ENCODE measurements at regions not wholly inside any gene's neighbourhood (a gene's known extent, or its start where the extent isn't known, plus 50 kb on each side); places are given as distances from the start of the nearest gene placed in this dataset.
"Not testable (repeated sequence)": the region's sequence is repeated elsewhere in the genome, so short reads cannot be mapped to it uniquely, and the experiment has no call there.

DNA sequence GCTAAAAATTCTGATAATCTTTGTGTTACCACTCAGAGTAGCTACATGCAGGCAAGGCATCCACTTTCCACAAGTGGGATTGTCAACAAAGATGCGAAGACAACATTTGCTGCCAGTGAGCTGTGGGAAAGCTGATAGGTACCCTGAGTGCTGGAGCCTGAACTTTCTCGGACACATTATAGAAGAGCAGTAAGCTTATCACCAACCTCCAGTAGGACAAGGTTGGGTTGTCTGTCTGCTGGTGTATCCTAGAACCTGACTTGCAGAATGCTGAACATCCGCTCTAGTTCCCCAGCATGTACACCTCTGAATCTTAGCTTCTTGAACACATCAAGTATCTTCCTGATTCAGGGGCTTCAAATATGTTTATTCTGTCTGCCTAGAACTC, 103.8 kb upstream of the PPM1H start:
- peak; percentile 77 for DNase-seq

DNA sequence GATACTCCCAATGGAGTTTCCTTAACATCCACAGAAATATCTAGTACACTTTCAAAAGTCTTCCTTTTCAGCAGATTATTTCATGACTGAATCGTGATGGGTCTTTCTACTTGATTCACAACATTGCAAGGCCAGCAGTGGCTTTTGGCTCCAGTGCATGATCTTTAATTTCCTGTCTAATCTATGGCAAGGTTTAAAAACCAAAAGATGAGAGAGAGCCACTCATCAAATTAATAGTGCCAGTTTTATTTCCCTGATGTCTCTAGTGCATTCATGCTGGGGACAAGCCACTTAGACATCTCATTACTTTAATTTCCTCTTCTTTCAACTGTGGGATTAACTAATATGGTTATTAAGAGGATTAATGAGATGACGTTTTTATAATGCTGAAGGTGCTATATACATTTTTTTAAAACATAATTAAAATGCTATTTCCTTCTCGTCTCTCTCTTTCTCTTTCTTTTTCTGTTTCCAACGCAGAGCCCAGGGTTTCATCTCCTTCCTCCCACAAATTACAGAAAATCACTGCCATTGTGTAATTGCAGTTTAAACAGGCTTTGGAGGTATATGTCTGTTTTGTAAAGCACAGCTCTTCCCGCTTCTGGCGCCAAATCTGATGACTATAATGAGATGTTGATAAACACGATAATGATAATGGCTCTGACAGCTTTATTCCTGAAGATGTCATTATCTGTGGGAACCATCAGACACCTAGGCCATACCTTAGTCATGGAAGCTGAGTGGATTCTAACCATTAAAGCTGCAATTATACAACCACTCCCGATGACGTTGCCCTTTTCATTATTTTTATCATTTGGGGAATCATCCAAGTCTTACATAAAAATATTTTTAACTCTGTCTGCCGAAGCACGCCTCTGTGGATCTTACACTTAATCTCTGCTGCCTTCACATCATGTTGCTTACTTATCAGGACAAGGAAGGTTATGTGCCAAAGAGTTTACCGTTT, 103.1 kb upstream of the PPM1H start:
- DNase-seq = peak; percentile 96

DNA sequence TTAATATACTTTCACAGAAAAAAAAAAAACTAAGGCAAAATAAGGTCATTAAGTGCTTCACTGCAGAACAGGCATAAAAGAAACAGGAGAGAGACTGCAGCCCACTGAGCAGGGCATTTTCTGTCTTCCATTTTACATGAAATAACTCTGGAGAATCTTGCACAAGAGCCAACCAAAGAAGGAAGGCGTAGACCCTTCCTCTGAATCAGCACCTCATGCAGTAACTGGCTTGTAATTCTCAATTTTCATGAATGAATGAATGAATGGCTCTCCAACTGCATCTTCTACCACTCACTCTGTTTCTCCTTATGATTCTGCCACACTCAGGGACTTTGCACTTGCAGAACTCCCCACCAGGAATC, 102.0 kb upstream of the PPM1H start:
- no peak for DNase-seq

DNA sequence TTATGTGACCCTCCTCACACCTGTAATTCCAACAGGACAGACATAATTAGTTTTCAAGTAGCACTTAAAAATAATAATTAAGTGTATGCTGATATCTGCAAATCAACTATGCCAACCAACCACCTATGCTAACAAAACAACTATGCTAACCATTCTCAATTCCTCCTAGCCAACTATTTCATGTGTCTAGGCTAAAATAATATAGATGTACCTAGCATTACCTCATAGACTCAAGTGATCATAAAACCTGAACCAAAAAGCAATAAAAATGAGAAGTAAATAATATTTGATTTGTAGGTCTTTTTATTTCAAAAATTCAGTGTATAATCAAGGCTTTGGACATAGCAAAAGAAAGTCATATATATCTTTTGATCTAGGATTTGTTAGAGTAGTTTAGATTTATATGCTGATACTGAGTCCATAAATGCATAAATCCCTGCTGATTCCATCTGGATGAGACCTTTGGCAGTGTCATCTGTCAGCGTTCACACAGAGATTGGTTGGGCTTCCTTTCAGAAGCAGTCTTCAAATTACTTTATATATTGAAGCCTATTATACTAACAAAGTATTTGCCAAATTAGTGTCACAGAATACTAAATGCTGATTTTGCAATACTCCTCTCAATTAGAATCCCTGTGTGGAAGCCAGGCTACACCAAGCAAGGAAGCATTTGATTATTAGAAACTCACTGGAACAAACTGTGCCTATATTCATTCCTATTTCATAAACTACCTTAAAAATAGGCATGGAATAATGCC, 101.4 kb upstream of the PPM1H start:
- DNase-seq = no peak

DNA sequence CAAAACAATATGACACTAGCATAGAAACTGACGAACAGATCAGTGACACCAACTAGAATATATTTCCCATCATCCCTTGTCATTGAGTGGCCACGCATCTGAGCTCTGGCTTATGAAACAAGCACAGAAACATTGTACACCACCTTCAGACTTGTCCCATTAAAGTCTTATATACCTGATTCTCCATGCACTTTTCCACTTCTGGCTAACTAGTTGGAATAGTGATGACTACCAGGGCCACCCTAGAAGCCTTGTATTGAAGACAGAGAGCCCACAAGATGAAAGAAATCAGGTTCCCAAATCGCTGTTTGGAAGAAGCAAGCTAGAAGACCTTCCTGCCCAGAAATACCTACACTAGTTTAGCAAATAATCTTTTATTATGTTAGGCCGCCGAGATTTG, 99.7 kb upstream of the PPM1H start:
- DNase-seq = no peak

DNA sequence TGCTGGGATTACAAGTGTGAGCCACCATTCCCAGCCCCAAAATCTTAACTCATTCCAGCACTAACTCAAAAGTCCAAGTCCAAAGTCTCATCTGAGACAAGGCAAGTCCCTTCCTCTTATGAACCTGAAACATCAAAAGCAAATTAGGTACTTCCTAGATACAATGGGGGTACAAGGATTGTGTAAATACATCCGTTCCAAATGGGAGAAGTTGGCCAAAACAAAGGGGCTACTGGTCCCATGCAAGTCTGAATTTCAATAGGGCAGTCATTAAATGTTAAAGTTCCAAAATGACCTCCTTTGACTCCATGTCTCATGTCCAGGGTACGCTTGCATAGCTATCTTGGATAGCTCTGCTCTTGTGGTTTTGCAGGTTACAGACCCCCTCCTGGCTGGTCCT, 94.7 kb upstream of the PPM1H start:
- DNase-seq = no peak

DNA sequence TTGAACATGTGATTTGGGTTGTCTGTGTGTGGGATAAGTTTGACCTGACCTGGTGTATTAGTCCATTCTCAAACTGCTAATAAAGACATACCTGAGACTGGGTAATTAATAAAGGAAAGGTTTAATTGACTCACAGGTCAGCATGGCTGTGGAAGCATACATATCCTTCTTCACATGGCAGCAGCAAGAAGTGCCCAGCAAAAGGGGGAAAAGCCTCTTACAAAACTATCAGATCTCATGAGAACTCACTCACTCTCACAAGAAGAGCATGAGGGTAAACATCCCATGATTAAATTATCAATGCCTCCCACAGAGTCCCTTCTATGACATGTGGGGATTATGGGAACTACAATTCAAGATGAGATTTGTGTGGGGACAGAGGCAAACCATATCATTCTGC, 94.0 kb upstream of the PPM1H start:
- no peak for DNase-seq

DNA sequence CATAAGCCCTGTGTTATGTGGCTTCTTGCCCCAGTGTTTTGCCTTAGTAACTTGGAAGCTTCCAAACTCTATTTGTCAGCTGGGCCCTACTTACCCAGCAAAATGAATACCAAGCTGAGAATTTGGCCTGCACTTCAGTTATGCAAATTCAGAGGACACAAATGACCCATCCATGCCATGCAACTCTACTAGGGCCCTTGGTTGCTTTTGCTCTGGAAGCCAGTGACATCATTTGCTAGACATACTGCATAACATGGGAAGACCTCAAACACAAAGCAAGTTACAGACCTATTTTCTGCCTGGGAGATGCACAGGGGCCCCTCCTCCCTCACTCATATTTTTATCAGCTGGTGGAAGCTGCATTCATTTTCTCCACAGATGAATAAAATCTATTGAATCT, 90.2 kb upstream of the PPM1H start:
- no peak for DNase-seq

DNA sequence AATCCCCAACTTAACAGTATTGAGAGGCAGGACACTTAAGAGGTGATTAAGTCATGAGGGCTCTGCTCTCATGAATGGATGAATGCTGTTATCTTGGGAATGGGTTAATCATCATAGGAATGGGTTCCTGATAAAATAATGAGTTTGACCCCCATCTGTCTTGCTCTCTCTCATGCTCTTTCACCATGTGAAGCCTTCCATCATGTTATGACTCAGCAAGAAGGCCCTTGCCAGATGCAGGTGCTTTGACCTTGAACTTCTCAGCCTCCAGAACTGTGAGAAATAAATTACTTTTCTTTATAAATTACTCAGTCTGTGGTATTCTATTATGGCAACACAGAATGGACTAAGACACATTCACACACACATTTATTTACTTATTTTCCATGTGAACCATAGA, 89.0 kb upstream of the PPM1H start:
- no peak for DNase-seq

DNA sequence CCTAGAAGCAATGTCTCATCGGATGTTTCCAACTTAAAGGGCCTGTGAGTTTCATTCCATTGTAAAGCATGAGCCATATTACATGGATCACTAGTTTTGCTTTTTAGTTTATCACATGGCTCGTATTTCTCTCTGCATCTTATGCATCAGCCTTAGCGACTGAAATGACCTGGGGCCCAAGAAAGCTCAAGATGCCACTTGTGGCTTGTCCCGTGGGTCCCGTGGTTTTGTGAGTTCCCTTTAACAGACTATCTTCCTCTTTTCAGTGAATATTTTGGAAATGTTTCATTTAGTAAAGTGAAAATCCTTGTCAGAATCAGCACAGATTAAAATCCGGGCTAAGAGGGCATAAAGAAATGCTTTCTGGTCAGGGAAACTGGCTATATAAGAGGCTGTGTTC, 86.2 kb upstream of the PPM1H start:
- DNase-seq = no peak

DNA sequence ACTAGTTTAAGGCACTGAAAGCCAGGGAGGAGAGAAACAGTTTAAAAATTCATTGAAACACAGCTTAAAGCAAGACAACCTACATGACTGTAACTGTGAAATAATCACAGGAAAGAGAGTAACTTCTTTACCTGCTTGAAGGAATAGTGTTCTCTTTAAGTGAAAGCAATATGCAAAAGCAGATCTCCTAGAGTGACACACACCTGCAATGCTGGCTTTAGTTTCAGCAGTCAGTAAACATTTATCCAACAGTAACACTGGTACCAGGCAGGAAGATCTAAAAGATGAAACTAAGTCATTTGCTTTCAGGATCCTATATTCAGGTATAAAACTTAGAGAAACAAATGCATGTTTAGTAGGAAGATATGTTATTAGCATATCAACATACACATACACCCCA, 85.3 kb upstream of the PPM1H start:
- DNase-seq = no peak

DNA sequence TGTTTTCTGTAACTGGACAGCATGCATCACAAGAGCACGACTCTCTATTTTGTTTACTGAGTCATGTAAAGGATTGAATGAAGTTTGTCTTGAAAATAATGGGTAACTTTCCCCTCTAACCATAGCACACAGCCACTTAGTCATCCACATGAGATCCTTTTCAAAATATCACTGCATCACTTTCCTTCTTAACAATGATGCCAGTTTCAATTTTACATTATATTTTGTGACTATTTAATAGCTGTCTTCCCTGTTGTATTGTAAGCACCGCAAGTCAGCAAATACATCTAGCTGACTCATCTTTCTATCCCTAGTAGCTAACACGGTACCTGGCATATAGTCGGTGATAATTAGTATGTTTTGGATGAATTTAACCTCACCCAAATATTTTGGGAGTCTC, 83.3 kb upstream of the PPM1H start:
- no peak for DNase-seq

DNA sequence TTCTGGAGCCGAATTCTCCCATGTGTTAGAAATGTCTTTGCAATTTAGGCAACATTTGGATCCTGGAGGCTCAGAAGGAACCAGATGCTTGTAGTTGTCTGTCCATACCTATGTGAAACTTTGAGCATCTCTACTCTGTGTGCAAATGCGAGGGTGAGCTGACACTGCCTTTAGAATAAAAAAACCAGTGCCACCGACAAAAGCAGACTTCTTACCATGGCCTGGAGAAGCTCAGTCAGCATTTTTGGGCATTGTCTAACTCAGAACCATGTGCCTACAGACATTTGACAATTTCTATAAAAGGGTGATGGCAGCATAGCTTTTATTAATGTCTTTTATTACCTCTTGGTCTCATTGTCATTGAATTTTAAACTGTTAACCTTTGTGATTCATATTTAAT, 78.4 kb upstream of the PPM1H start:
- no peak for DNase-seq

DNA sequence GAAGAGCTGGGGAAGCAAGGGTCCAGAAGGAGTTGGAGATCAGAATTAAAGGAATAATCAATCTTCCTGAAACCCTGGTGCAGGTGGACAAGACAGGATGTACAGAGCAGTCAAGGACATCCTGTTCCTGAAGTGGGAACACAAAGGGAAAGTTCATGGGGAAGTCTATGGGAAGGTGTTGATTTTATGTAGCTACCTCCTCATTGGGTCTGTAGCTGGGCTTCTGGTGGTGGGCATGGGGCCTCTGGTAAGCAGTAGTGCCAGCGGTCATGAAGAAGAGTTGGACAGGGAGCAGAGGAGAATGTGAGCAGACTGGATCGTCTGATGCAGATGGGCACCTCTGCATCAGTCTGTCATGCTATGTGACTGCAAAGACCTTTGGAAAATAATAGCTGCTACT, 75.7 kb upstream of the PPM1H start:
- DNase-seq = no peak

DNA sequence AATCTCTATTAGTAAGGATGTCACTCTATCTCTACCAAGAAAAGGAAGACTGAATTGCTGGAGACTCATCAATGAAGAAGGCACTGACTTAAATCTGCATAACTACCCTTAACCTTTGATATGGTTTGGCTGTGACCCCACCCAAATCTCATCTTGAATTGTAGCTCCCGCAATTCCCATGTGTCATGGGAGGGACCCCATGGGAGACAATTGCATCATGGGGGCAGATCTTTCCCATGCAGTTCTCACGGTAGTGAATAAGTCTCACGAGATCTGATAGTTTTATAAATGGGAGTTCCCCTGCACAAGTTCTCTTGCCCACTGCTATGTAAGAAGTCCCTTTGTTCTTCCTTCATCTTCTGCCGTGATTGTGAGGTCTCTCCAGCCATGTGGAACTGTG, 73.4 kb upstream of the PPM1H start:
- DNase-seq = no peak

DNA sequence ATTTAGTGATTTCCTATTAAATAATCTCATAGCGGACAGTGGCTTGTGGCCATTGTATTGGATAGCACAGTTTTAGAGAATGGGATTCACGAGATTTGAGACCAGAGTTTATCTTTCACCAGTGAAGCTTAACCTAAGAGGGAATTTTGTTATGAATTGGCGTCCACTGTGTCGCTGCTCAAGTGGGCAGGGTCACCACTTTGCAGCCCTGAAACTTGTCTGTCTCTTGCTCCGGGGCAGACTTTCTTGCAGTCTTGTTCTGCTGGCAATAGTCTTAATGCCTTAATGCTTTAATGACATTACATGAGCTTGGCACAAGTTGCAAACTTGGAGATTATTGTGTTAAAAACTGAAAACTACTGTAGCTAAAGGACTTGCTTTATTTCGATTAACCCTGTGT, 72.8 kb upstream of the PPM1H start:
- no peak for DNase-seq

DNA sequence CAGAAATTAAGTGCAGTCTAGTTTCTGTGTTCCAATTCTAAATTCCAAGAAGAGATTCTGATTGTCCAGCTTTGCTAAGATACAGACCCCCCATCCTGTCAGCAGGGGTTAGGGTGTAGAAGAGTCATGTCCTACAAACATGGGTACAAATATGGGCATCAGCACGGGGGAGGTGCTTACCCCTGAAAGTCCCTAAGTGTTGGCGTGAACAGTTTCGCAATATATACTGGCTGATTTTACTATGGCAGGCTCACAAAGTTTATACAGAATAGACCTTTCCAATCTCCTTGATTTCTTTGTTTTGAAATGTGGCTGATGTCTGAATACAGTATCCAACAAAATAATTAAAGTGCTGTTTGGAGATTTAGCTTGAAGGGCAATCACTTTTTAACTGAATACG, 71.6 kb upstream of the PPM1H start:
- no peak for DNase-seq

DNA sequence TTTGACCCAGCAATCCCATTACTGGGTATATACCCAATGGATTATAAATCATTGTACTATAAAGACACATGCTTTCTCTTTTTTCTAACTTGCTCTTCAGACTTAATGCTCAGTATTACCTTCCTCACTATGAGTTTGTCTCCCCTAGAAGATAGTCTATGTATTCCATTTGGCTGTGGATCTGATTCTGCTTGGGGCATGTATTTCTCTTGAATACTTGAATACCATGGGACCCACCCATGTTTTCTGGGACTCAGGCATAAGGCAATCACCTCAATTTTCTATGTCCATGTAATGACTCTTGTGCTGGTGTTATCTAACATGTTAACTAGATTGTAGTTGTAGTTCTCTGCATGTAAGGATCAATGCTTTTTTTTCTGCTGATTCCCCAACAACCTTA, 70.4 kb upstream of the PPM1H start:
- DNase-seq = no peak

DNA sequence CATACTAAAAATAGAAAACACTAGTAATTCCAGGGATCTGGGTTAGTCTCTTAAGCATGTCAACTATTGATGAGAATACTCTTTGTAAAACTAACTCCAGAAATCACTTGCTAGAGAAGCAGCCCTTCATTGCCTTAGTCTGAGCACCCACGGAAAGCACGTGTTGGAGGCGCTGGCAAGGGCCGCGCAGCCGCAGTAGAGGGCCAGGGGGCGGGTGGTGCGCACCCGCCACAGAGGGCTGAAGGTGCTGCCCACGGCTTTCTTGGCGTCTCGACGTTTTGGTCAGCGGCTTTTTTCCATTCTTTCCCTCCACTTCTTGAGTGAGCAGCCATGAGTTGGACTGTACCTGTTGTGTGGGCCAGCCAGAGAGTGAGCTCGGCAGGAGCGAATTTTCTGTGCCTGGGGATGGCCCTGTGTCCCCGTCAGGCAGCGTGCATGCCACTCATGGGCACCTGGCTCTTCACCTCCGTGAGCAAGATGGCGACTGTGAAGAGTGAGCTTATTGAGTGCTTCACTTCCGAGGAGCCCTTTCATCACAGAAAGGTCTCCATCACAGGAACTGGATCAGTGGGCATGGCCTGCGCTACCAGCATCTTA, 68.4 kb upstream of the PPM1H start:
- no peak for DNase-seq

DNA sequence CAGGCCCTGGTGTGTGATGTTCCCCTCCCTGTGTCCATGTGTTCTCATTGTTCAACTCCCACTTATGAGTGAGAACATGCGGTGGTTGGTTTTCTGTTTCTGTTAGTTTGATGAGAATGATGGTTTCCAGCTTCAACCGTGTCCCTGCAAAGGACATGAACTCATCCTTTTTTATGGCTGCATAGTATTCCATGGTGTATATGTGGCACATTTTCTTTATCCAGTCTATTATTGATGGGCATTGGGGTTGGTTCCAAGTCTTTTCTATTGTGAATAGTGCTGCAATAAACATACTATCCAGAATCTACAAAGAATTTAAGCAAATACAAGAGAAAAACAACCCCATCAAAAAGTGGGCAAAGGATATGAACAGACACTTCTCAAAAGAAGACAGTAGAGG, 67.1 kb upstream of the PPM1H start:
- not testable (repeated sequence) for DNase-seq

DNA sequence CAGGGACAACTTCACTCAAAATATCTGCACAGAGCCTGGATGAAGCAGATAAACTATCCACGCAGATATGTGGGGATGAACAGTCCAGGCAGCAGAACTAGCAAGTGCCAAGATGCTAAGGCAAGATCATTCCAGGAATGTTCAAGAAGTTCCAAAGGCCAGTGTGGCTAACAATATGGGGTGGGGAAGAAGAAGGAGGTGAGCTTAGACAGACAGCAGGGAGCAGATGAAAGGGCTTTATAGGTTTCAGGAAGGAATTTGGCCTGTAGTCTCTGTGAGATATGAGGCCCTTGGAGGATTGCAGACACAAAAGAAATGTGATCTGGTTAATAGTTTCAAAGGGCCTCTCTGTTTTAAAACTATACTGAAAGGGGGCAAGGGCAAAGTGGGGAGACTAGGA, 63.5 kb upstream of the PPM1H start:
- no peak for DNase-seq

DNA sequence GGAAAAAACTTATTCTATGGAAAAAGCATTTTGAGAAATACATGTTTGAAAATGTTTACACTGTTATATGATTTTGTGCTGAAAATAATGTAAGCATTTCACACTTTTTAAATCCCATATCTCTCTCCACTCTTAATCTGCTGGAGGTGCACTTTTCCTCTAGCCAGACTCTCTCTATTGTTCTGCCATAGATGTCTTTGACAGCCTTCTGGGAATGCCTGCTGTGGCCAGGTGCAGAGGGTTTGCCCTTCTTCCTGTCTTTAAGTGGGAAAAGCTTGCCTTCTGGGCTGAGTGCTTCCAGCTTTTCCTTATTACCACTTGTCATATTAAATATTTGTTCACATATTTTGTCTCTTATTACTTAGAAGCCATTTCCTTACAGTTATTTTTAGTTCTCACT, 60.1 kb upstream of the PPM1H start:
- DNase-seq = no peak

DNA sequence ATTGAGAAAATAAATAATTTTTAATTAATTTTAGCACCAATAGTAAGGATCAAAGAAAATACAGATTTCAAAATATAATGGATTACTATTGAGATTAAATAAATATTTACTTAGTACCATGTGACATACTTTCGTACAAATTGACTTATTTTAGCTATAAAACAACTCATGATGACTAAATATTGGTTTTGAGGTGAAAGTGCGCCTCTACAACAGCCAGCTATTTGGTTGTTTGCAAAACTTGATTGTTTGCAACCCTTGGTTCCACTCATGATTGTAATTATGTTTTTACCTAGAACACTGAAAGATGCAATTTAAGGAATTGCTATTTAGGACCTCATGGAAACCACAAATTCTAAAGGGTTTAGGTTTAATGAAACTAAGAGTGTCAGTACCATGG, 51.9 kb upstream of the PPM1H start:
- no peak for DNase-seq
